DMS53 (cell line): ENCODE measurements at regions not wholly inside any gene's neighbourhood (a gene's known extent, or its start where the extent isn't known, plus 50 kb on each side); places are given as distances from the start of the nearest gene placed in this dataset.
"Not testable (repeated sequence)": the region's sequence is repeated elsewhere in the genome, so short reads cannot be mapped to it uniquely, and the experiment has no call there.

Experiments
- DNase-seq: peaks from one replicate; lab custom pipeline; 2025; lab: John Stamatoyannopoulos, UW

DNA sequence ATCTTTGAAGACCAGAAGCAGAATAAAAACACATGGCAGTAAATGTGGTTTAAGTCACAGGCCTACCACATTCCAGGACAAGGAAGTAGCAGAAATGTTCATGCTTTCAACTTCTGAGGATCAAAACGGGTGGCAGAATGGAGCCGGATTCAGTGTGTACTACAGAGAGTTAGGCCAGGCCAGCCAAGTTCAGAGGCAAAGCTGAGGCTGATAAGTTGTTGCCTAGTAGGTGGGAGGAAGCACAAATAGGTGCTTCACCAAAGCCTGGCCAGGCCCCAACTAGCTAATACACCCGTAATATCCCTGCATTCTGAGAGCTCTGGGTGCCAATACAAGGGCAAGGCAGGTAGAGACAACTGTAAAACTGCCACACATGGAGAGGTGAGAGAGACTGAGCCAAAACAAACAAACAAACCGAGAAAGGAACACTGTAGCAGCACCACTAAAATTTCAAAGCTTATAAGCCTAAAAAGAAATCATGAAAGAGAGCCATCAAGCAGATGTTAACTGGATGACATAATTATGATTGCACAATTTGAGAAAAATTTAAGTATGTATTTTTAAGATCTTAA is 156.4 kb upstream of the CBLB start:
- peak; percentile 54 for DNase-seq

- no peak for DNase-seq
Measured at GRCh38 chr3:106029954-106030626, 161.3 kb upstream of the CBLB start.

GRCh38 chr3:106030627-106030963 is 161.8 kb upstream of the CBLB start:
- DNase-seq: no peak

DNA sequence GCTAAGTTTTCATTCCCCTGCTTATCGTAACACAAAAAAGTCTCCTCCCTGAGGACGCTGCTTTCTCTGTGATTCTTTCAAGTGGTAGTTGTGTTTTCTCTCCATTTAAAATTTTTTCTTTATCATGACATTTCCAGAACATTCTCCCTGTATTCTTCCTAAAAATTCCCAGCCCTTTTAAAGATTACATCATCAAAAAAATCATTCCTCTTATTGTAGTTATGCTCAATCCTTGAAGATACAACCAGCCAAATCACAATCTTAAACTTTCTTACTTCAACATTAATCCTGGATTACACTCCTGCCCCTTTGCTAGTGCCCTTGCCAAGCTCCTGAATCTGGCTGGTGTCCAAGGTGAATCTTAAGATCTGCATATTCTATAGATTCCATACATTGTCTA is 163.7 kb upstream of the CBLB start:
- no peak for DNase-seq

DNA sequence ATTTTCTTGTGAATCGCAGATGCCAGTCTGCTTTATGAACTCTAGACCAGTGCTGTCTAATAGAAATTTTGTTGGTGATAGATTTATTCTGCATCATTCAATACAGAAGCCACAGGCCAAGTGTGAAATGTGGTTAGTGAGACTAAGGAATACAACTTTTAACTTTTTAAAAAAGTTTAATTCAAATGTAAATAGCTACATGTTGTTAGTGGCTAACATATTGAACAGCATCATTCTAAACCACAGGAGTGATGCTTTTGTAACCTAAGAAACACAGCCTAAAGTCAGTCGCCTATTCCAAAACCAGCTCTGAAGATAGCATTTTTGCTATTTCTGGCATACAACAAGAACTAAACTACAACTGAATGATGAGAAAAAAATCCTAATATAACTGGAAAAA is 164.8 kb upstream of the CBLB start:
- DNase-seq: no peak

DNA sequence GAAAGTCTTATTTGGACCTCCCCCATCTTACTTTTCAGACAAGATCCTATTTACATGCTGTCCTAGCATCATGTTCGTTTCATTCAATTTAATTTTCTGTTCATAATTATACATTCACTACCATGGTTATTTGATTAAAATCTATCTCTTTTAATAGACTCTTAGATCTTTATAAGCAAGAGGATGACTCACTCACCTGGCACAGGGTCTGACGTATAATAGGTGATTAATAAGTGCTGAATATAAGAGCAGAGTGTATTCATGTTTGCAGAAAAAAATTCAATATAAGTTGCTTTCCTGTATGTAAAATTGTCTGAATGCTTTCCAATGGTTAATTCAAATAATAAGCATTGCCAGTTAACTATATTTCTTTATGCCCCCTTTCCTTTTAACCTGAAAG is 165.5 kb upstream of the CBLB start:
- no peak for DNase-seq

DNA sequence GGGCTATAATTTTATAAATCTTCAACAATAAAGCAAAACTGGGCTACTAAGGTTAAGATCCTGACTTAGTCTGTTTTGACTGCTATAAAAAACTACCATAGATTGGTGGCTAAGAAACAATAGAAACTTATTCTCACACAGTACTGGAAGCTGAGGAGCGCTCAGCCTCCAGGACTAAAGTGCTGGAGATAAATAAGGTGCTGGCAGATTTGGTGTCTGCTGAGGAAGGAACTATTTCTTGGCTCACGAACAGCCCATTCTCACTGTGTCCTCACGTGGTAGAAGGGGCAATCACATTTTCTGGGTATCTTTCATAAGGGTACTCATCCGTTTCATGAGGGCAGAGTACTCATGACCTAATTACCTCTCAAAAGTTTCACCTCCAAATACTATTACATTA is 166.8 kb upstream of the CBLB start:
- no peak for DNase-seq

- DNase-seq: peak; percentile 28
Measured at GRCh38 chr3:106036696-106037095, 167.9 kb upstream of the CBLB start.

DNA sequence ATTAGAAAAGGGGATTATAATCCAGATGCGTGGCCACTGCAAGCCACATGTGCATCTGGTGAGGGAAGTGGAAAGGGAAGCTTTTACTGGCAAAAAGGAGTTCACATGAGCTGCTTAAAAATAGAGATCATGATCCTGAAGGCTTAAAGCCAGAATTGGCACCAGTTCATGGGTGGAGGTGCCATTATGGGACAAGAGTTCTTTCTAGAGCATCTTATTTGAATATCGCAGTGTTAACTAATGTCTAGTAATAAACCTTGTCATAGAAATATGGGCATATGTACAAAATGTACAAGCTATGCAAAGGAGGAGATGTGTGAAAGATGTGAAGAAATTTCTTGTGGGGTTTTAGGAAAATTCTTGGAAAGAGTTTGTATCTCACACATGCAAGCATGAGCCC is 178.4 kb upstream of the CBLB start:
- DNase-seq: no peak

- DNase-seq: no peak
Measured at GRCh38 chr3:106048946-106049481, 180.2 kb upstream of the CBLB start.

DNA sequence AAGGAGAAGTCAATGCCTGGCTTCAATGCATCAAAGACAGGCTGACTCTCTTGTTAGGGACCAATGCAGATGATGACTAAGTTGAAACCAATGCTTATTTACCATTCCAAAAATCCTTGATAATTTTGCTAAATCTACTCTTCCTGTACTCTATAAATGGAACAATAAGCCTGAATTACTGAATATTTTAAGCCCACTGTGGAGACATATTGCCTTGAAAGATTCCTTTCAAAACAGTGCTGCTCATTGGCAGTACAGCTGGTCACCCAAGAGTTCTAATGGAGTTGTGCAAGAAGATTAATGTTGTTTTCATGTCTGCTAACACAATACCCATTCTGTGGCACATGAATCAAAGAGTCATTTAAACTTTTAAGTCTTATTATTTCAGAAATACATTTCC is 181.0 kb upstream of the CBLB start:
- no peak for DNase-seq

DNA sequence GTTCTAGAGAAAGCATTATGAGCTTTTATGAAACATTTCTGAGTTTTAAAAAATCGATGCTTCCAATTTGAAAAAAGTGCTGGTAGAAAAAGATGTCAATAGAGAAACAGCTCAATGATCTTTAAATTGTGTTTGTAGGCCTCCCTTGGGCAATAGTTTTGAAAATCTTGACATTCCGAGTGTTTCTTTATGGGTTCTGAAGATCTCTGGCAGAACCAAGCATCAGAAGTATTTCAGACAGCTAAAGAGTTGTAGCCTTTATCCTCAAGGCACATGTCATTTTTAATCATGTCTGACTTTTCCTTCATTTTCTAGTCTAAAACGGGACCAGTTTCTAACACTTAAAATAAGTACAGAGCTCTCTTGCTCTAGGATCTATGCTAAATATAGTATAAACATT is 188.1 kb upstream of the CBLB start:
- DNase-seq: no peak

- peak; percentile 5 for DNase-seq
Measured at GRCh38 chr3:106058475-106058874, 189.7 kb upstream of the CBLB start.

GRCh38 chr3:106059953-106060517 is 191.2 kb upstream of the CBLB start:
- DNase-seq: no peak

GRCh38 chr3:106063909-106064308 is 195.1 kb upstream of the CBLB start:
- no peak for DNase-seq

- DNase-seq: peak; percentile 49
Measured at GRCh38 chr3:106065831-106066230, 197.0 kb upstream of the CBLB start.

GRCh38 chr3:106067711-106068110 is 198.9 kb upstream of the CBLB start:
- DNase-seq: no peak

GRCh38 chr3:106068381-106068780 is 199.6 kb upstream of the CBLB start:
- no peak for DNase-seq

DNA sequence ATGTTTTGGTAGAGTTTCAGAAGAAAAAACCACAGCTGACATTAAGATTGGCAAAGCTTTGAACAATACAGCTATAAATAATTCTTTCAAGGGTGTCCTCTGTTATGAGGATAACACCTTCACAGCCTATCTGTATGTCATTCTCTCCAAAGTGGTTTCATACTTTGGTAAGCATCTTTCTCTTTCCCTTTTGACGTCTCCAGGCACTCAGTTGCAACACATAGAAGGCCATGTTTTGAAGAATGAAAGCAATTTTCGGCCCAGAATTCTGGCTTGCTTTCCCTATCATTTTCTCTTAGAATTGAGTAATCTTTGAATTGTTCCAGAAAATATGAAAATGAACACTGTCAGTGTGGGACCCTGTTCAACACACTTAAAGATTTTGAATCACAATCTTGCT is 200.0 kb upstream of the CBLB start:
- DNase-seq: no peak

- DNase-seq: no peak
Measured at GRCh38 chr3:106070187-106070586, 201.4 kb upstream of the CBLB start.

DNA sequence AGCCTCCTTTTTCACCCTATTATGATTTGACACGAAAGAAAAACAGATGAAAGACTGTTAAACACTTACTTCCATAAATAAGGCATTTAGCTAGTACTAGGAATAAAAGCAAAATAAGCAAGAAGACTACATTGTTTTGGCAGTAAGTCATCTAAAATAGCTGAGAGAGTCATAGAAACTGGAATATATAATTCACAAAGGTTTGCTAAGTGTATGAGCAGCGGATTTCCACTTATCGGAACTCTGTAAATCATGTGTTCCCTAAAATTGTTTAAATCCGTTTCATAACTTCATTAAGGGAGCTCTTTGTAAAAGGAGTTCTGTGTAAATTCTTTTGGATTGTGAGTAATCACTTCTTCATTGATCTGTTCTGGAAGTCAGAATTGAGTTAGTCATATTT is 202.5 kb upstream of the CBLB start:
- DNase-seq: no peak

DNA sequence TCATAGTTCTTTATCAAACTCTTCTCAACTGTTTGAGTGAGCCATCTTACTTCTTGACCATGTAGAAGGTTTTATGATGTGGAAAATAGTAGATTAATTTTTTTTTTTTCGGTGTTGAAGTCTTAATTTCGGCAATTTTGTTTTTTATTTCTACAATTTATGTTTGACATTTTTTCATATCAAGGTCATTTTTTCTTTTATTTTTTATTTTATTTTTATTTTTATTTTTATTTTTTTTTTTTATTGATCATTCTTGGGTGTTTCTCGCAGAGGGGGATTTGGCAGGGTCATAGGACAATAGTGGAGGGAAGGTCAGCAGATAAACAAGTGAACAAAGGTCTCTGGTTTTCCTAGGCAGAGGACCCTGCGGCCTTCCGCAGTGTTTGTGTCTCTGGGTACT is 203.8 kb upstream of the CBLB start:
- not testable (repeated sequence) for DNase-seq

DNA sequence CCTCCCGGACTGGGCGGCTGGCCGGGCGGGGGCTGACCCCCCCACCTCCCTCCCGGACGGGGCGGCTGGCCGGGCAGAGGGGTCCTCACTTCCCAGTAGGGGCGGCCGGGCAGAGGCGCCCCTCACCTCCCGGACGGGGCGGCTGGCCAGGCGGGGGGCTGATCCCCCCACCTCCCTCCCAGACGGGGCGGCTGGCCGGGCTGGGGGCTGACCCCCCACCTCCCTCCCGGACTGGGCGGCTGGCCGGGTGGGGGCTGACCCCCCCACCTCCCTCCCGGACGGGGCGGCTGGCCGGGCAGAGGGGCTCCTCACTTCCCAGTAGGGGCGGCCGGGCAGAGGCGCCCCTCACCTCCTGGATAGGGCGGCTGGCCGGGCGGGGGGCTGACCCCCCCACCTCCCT is 205.0 kb upstream of the CBLB start:
- not testable (repeated sequence) for DNase-seq

DNA sequence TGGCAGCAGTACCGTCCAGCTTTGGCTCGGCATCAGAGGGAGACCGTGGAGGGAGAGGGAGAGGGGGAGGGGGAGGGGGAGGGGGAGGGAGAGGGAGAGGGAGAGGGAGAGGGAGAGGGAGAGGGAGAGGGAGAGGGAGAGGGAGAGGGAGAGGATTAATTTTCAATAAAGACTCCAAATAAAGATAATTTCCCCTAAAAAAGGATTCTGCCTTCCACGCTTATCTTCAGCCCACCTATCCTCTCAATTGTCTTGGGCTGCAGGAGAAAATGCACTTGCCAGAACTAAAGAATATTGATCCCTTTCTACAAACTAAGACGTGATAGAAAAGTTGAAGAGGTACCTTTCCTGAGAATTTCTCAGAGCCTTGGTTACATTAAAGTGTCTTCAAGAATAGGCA is 206.9 kb upstream of the CBLB start:
- not testable (repeated sequence) for DNase-seq
